ENCODE measurements at regions not wholly inside any gene's neighbourhood (a gene's known extent, or its start where the extent isn't known, plus 50 kb on each side); places are given as distances from the start of the nearest gene placed in this dataset.

- TF ChIP-seq POLR2AphosphoS5 (IDR thresholded peaks at IDR 0.05; ENCODE audit: low read depth, low read length), result no peak
- TF ChIP-seq POLR2A (IDR thresholded peaks at IDR 0.05; ENCODE audit: low read depth, low read length), result no peak
- no peak for TF ChIP-seq TAF1 (IDR thresholded peaks at IDR 0.05; ENCODE audit: low read depth, low read length)
These were observed 132.5 kb upstream of the DPT start for GRCh38 chr1:168861421-168862004.
